IMR-90 (cell line): ENCODE measurements at regions not wholly inside any gene's neighbourhood (a gene's known extent, or its start where the extent isn't known, plus 50 kb on each side); places are given as distances from the start of the nearest gene placed in this dataset.

Experiments used
- ATAC-seq: fragments of 200-7000 bp; cut with Tn5 transposase; 2 replicates; pipeline ENCODE4 v1.9.1; 2020; ENCODE audit warnings: low read depth, mild to moderate bottlenecking, moderate library complexity
- BruUV-seq: library from RNA; stranded (reverse); fragments of 400-500 nt; replicated peaks from 2 replicates; lab custom pipeline; 2021; lab: Mats Ljungman, UMichigan
- CTCF ChIA-PET: fragments of 300-600 bp; formaldehyde crosslinking; extraction: SDS; loops from one replicate; lab custom pipeline; 2021; ENCODE audit warnings: antibody characterized with exemption; lab: Yijun Ruan, JAX
- POLR2A ChIA-PET: fragments of 300-600 bp; sonication (Branson Sonifier 250); formaldehyde crosslinking; loops from one replicate; lab custom pipeline; 2022; ENCODE audit warnings: antibody characterized with exemption; ENCODE audit not compliant: unreplicated experiment; lab: Charles Lee
- DNase-seq: peaks from one replicate; pipeline ENCODE4 v3.0.0; 2013
- H2AFZ ChIP-seq: replicated peaks from 2 replicates; pipeline ENCODE3; 2013; ENCODE audit warnings: low read length, mild to moderate bottlenecking; ENCODE audit not compliant: poor library complexity
- H2AK5ac ChIP-seq: 2 replicates; pipeline ENCODE4 v1.6.1; 2013; ENCODE audit warnings: low read depth, low read length, inconsistent platforms
- H2AK9ac ChIP-seq: replicated peaks from 2 replicates; pipeline ENCODE3; 2013; ENCODE audit warnings: mild to moderate bottlenecking, low read depth, low read length, moderate library complexity; ENCODE audit not compliant: poor library complexity
- H2BK120ac ChIP-seq: 2 replicates; pipeline ENCODE4 v1.6.1; 2013; ENCODE audit warnings: low read depth, low read length, inconsistent platforms
- H2BK15ac ChIP-seq: 3 replicates; pipeline ENCODE4 v1.6.1; 2013; ENCODE audit warnings: low read depth, low read length, inconsistent platforms
- H2BK20ac ChIP-seq: 2 replicates; pipeline ENCODE4 v1.6.1; 2013; ENCODE audit warnings: low read depth, mild to moderate bottlenecking, inconsistent platforms, low read length, moderate library complexity
- H2BK5ac ChIP-seq: 2 replicates; pipeline ENCODE4 v1.6.1; 2013; ENCODE audit warnings: mild to moderate bottlenecking, low read depth, low read length, inconsistent platforms; ENCODE audit not compliant: poor library complexity, severe bottlenecking
- H3K14ac ChIP-seq: replicated peaks from 2 replicates; pipeline ENCODE4 v1.6.1; 2013; ENCODE audit warnings: low read depth, low read length, inconsistent platforms
- H3K18ac ChIP-seq: 2 replicates; pipeline ENCODE4 v1.6.1; 2013; ENCODE audit warnings: low read depth, low read length, control low read depth
- H3K23ac ChIP-seq: 2 replicates; pipeline ENCODE4 v1.6.1; 2013; ENCODE audit warnings: low read depth, low read length, inconsistent platforms
- H3K27ac ChIP-seq: 2 replicates; pipeline ENCODE4 v1.5.1; 2013; ENCODE audit warnings: mild to moderate bottlenecking, control low read depth, low read length; ENCODE audit not compliant: insufficient read depth
- H3K27me3 ChIP-seq: 2 replicates; pipeline ENCODE4 v1.6.1; 2013; ENCODE audit warnings: low read length; ENCODE audit not compliant: control insufficient read depth, insufficient read depth
- H3K36me3 ChIP-seq: 2 replicates; pipeline ENCODE4 v1.6.1; 2013; ENCODE audit warnings: low read length, mixed read lengths; ENCODE audit not compliant: control insufficient read depth, insufficient read depth
- H3K4ac ChIP-seq: 2 replicates; pipeline ENCODE4 v1.6.1; 2013; ENCODE audit warnings: low read depth, low read length, inconsistent platforms
- H3K4me1 ChIP-seq: 2 replicates; pipeline ENCODE4 v1.6.1; 2013; ENCODE audit warnings: low read length, mixed read lengths; ENCODE audit not compliant: control insufficient read depth, insufficient read depth
- H3K4me2 ChIP-seq: 2 replicates; pipeline ENCODE4 v1.6.1; 2013; ENCODE audit warnings: low read depth, mild to moderate bottlenecking, control low read depth, low read length, moderate library complexity
- H3K4me3 ChIP-seq: 2 replicates; pipeline ENCODE4 v1.5.1; 2013; ENCODE audit warnings: low read depth, mild to moderate bottlenecking, control low read depth, low read length, moderate library complexity; ENCODE audit not compliant: insufficient read depth
- H3K56ac ChIP-seq: 2 replicates; pipeline ENCODE4 v1.6.1; 2013; ENCODE audit warnings: low read length, inconsistent platforms; ENCODE audit not compliant: insufficient read depth; ENCODE audit errors: extremely low read depth
- H3K79me1 ChIP-seq, 2 experiments: 2 replicates each; pipeline ENCODE4 v1.6.1; 2013; ENCODE audit warnings: low read length in 2 of 2, inconsistent platforms in 1 of 2, low read depth in 1 of 2
- H3K9ac ChIP-seq: 2 replicates; pipeline ENCODE4 v1.6.1; 2013; ENCODE audit warnings: low read depth, low read length, control low read depth
- H3K9me1 ChIP-seq: 2 replicates; pipeline ENCODE4 v1.6.1; 2013; ENCODE audit warnings: low read length, inconsistent platforms; ENCODE audit not compliant: insufficient read depth
- H3K9me3 ChIP-seq: 2 replicates; pipeline ENCODE4 v1.6.1; 2013; ENCODE audit warnings: low read length; ENCODE audit not compliant: control insufficient read depth, insufficient read depth
- H4K20me1 ChIP-seq: 2 replicates; pipeline ENCODE4 v1.6.1; 2013; ENCODE audit warnings: low read length, inconsistent platforms; ENCODE audit not compliant: insufficient read depth
- H4K5ac ChIP-seq: 2 replicates; pipeline ENCODE4 v1.6.1; 2013; ENCODE audit warnings: mild to moderate bottlenecking, low read depth, low read length, control low read depth
- H4K8ac ChIP-seq, 2 experiments: 2 replicates each; pipeline ENCODE4 v1.6.1; 2013; ENCODE audit warnings: low read depth in 2 of 2, low read length in 2 of 2, control low read depth in 1 of 2, inconsistent platforms in 1 of 2
- H4K91ac ChIP-seq: 2 replicates; pipeline ENCODE4 v1.6.1; 2013; ENCODE audit warnings: low read depth, low read length, inconsistent platforms; ENCODE audit not compliant: insufficient read depth
- CHD1 ChIP-seq: IDR thresholded peaks from 2 replicates; pipeline ENCODE4 v1.6.1; 2012; ENCODE audit warnings: low read depth, low read length, improper control_type of control experiment
- FOS ChIP-seq: fragments of 150-350 bp; IDR thresholded peaks from 2 replicates; pipeline ENCODE4 v1.6.1; 2016; ENCODE audit warnings: low read depth, low read length
- MXI1 ChIP-seq: IDR thresholded peaks from 2 replicates; pipeline ENCODE4 v1.6.1; 2012; ENCODE audit warnings: low read depth, mild to moderate bottlenecking, low read length, moderate library complexity, borderline replicate concordance
- RAD21 ChIP-seq: IDR thresholded peaks from 2 replicates; pipeline ENCODE4 v1.6.1; 2012; ENCODE audit warnings: low read length, improper control_type of control experiment
- SMC3 ChIP-seq: fragments of 150-350 bp; IDR thresholded peaks from 2 replicates; pipeline ENCODE4 v1.6.1; 2016; ENCODE audit warnings: low read depth, mild to moderate bottlenecking, antibody characterized with exemption, low read length, moderate library complexity
- WGBS, 2 experiments: methylation state at CpG; one replicate each; pipeline versions ENCODE4 v1.1.5 to v1.1.7; 2013; ENCODE audit warnings: missing lambda C conversion rate in 2 of 2; ENCODE audit not compliant: insufficient read length in 1 of 2; ENCODE audit errors: extremely low coverage in 2 of 2; 5-methylcytosine and 5-hydroxymethylcytosine counted together
- dilution Hi-C: fragments of 300-500 bp; cut with HindIII; formaldehyde crosslinking; loops from one replicate; pipeline ENCODE4 v1.14.3; 2018; ENCODE audit warnings: low sequenced_read_pairs; ENCODE audit not compliant: unreplicated experiment
- in situ Hi-C: fragments of 300-500 bp; cut with MboI; formaldehyde crosslinking; loops from 3 replicates; pipeline ENCODE4 v1.14.3; 2019; ENCODE audit warnings: low sequenced_read_pairs, inconsistent platforms, mixed read lengths
- intact Hi-C: fragments of 100-400 bp; cut with micrococcal nuclease; formaldehyde crosslinking; loops from 2 replicates; pipeline ENCODE4 v1.10.0; 2022
- TF ChIP-seq, protein P1 (sequence below): fragments of 150-350 bp; IDR thresholded peaks from 2 replicates; pipeline ENCODE4 v1.6.1; 2017; ENCODE audit warnings: mild to moderate bottlenecking, antibody characterized with exemption, low read length, low read depth

DNA sequence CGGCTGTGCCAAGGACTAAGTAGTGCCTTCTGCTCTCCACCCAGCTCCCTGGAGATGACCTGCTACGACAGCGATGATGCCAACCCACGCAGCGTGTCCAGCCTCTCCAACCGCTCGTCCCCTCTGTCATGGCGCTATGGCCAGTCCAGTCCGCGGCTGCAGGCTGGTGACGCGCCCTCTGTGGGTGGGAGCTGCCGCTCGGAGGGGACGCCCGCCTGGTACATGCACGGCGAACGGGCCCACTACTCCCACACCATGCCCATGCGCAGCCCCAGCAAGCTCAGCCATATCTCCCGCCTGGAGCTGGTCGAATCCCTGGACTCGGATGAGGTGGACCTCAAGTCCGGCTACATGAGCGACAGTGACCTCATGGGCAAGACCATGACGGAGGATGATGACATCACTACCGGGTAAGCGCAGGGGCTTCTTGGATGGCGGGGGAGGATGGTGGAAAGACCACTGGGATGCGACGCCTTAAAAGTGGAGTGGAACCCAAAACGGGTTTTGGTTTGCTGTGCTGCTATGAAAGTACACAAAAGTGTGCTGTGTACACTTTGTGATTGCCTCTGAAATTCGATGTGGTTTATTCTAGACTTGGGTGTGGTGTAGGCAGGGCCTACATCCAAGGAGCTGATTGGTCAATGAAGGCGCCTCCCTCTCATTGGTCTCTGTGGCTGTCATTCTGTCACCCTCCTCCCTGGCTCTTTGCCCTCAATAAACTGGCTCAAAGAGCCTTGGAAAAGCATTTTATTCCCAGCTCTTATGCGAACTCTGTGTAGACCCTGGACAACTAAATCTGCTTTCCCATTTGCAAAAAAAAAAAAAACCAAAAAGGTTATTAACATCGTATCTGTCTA is 110.4 kb upstream of the IPO9 start:
- no peak overlapping the region for H2AK9ac ChIP-seq
- peak overlapping the region; percentile 79; the same call in 1 of the 2 replicates for H3K14ac ChIP-seq
- H3K4me3 ChIP-seq, result no peak overlapping the region
- H2BK15ac ChIP-seq, result no peak overlapping the region
- H4K5ac ChIP-seq, result peak overlapping the region; percentile 11; the same call in 1 of the 2 replicates
- no peaks in the 10 kb centered on the region for H3K9me3 ChIP-seq
- peak overlapping the region; percentile 33; the same call in 1 of the 2 replicates for H2AK5ac ChIP-seq
- peaks cover 36% of the 10 kb centered on the region for H3K4me1 ChIP-seq
- intact Hi-C loops (no loop called here), dilution Hi-C loops (no loop called here), in situ Hi-C loops (no loop called here)
- H2BK20ac ChIP-seq, result no peak overlapping the region
- 100% methylated on average over 16 of the region's 36 CpGs; no CpG with 5 or more reads in 1 of the 2 experiments for WGBS, 2 experiments
- H3K4me2 ChIP-seq, result no peak overlapping the region
- H2BK120ac ChIP-seq, result 0 out of 2 replicates have a peak overlapping the region, but pooled peaks have one; percentile 90
- H4K8ac ChIP-seq, result no peak overlapping the region; a peak in 1 of 4 replicates
- 0 out of 2 replicates have a peak overlapping the region, but pooled peaks have one; percentile 9 for H3K4ac ChIP-seq
- no peak overlapping the region for H3K56ac ChIP-seq
- H2BK5ac ChIP-seq, result peak overlapping the region; percentile 86
- no peak overlapping the region for H3K9ac ChIP-seq
- TF ChIP-seq CHD1 (no peak), RAD21 (no peak), SMC3 (no peak), MXI1 (no peak), FOS (no peak)
- TF ChIP-seq, protein P1, sequence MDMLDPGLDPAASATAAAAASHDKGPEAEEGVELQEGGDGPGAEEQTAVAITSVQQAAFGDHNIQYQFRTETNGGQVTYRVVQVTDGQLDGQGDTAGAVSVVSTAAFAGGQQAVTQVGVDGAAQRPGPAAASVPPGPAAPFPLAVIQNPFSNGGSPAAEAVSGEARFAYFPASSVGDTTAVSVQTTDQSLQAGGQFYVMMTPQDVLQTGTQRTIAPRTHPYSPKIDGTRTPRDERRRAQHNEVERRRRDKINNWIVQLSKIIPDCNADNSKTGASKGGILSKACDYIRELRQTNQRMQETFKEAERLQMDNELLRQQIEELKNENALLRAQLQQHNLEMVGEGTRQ, result no peak
- POLR2A ChIA-PET, result interaction anchor here (0.6 kb wide), 1 partner anchor 22 kb away, joined by 9 read pairs; no protein-coding TSS in a partner anchor
- H3K18ac ChIP-seq, result no peak overlapping the region
- no peak overlapping the region; the same call in 1 of the 2 replicates for H4K91ac ChIP-seq
- 0 out of 2 replicates have a peak overlapping the region, but pooled peaks have one; percentile 3 for H3K27ac ChIP-seq
- H2AFZ ChIP-seq, result no peak overlapping the region
- H4K20me1 ChIP-seq, result peaks cover 42% of the 10 kb centered on the region; the same call in 1 of the 2 replicates
- CTCF ChIA-PET, result interaction anchor here (0.8 kb wide), 1 partner anchor 187 kb away, joined by 3 read pairs; no protein-coding TSS in a partner anchor
- ATAC-seq (no peak), DNase-seq (no peak)
- no peak overlapping the region for H3K23ac ChIP-seq
- peaks cover 56% of the 10 kb centered on the region for H3K9me1 ChIP-seq
- H3K36me3 ChIP-seq, result peaks cover 27% of the 10 kb centered on the region
- H3K79me1 ChIP-seq, result peaks cover 38 to 81% of the 10 kb centered on the region in 2 experiments; a peak in 3 of 4 replicates
- BruUV-seq, result no TSS peak
- H3K27me3 ChIP-seq, result no peaks in the 10 kb centered on the region
